GM19397 (cell line): ENCODE measurements at regions not wholly inside any gene's neighbourhood (a gene's known extent, or its start where the extent isn't known, plus 50 kb on each side); places are given as distances from the start of the nearest gene placed in this dataset.
A peak's percentile ranks its signal among the peaks of the same experiment; 100 is the strongest.
"Not testable (repeated sequence)": the region's sequence is repeated elsewhere in the genome, so short reads cannot be mapped to it uniquely, and the experiment has no call there.

ENCODE experiments used
- ATAC-seq: cut with Tn5 transposase; IDR thresholded peaks from one replicate; pipeline ENCODE4 v1.9.1; 2021; ENCODE audit warnings: mild to moderate bottlenecking, moderate library complexity; ENCODE audit not compliant: unreplicated experiment

- ATAC-seq = no peak
Observed at GRCh38 chr3:40923651-40924050, 275.7 kb upstream of the CTNNB1 start.

DNA sequence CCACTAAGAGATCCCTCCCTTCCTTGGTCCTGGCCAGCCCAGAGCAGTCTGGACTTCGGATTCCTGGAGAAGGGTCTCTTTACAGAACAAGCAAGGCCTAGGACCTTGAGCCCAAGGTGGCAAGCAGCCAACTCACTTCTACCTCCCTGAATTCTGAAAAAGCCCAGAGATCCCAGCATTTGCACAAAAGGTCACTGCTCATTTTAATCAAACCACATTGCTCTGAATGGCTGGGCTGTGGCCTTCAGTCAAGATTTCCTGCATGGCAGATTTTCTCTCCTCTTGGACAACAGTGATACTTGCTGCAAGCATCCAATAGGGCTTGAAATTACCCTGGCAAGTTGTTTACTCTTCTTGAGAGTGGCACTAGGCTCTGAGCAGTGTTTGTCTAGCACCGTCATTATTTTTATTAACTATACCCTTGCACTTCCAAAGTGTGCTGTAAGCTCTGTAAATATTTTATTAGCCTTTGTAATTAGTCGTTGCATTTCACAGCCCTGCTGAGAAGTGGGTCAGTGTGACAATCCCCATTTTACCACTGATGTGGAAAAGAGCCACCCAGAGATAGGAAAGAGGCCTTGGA, 274.7 kb upstream of the CTNNB1 start:
- ATAC-seq = no peak

GRCh38 chr3:40925231-40925630, 274.1 kb upstream of the CTNNB1 start:
- ATAC-seq = no peak

DNA sequence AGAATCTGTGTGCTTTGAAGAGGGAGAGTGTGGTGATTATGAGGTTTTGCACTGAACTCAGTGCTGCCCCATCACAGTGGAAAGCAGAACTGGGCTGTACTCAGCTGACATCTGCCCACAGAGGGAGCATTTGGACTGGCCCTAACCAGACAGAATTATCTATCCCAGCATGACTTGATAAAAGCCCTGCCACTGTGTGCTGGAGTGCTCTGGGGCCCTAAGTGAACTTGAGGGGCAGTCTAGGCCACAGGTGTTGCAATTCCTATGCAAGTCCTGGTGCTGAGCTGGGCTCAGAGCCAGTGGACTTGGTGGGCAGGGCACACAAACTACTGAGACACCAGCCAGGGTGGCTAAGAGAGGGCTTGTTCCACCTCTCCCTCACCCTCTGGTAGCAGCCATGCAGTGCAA, 269.2 kb upstream of the CTNNB1 start:
- ATAC-seq = no peak

- ATAC-seq = no peak
Observed at GRCh38 chr3:40930756-40931155, 268.5 kb upstream of the CTNNB1 start.

GRCh38 chr3:40938591-40938990, 260.7 kb upstream of the CTNNB1 start:
- ATAC-seq = no peak

GRCh38 chr3:40939030-40939740, 260.1 kb upstream of the CTNNB1 start:
- no peak for ATAC-seq

- ATAC-seq = no peak
Observed at GRCh38 chr3:40939741-40940130, 259.6 kb upstream of the CTNNB1 start.

- ATAC-seq = no peak
Observed at GRCh38 chr3:40940651-40941050, 258.7 kb upstream of the CTNNB1 start.

DNA sequence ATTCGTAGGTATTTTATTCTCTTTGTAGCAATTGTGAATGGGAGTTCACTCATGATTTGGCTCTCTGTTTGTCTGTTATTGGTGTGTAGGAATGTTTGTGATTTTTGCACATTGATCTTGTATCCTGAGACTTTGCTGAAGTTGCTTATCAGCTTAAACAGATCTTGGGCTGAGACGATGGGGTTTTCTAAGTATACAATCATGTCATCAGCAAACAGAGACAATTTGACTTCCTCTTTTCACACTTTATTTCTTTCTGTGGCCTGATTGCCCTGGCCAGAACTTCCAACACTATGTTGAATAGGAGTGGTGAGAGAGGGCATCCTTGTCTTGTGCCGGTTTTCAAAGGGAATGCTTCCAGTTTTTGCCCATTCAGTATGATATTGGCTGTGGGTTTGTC, 252.3 kb upstream of the CTNNB1 start:
- not testable (repeated sequence) for ATAC-seq

DNA sequence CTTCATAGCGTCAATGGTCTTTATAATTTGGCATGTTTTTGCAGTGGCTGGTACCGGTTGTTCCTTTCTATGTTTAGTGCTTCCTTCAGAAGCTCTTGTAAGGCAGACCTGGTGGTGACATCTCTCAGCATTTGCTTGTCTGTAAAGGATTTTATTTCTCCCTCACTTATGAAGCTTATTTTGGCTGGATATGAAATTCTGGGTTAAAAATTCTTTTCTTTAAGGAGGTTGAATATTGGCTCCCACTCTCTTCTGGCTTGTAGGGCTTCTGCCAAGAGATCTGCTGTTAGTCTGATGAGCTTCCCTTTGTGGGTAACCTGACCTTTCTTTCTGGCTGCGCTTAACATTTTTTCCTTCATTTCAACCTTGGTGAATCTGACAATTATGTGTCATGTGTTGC, 250.0 kb upstream of the CTNNB1 start:
- not testable (repeated sequence) for ATAC-seq

- ATAC-seq = no peak
Observed at GRCh38 chr3:40951636-40952035, 247.7 kb upstream of the CTNNB1 start.

GRCh38 chr3:40961104-40961857, 238.0 kb upstream of the CTNNB1 start:
- no peak for ATAC-seq

DNA sequence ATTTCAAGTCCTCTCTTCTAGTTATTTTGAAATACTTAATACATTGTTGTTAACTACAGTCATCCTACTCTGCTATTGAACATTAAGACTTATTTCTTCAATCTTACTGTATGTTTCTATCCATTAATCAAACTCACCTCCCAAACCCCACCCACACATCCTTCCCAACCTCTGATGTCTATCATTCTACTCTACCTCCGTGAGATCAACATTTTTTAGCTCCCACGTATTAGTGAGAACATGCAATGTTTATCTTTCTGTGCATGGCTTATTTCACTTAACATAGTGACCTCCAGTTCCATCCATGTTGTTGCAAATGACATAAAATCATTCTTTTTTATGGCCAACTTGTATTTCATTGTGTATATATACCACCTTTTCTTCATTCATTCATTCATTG, 236.6 kb upstream of the CTNNB1 start:
- no peak for ATAC-seq

GRCh38 chr3:40968666-40969065, 230.6 kb upstream of the CTNNB1 start:
- no peak for ATAC-seq

GRCh38 chr3:40969341-40969740, 230.0 kb upstream of the CTNNB1 start:
- ATAC-seq = no peak

DNA sequence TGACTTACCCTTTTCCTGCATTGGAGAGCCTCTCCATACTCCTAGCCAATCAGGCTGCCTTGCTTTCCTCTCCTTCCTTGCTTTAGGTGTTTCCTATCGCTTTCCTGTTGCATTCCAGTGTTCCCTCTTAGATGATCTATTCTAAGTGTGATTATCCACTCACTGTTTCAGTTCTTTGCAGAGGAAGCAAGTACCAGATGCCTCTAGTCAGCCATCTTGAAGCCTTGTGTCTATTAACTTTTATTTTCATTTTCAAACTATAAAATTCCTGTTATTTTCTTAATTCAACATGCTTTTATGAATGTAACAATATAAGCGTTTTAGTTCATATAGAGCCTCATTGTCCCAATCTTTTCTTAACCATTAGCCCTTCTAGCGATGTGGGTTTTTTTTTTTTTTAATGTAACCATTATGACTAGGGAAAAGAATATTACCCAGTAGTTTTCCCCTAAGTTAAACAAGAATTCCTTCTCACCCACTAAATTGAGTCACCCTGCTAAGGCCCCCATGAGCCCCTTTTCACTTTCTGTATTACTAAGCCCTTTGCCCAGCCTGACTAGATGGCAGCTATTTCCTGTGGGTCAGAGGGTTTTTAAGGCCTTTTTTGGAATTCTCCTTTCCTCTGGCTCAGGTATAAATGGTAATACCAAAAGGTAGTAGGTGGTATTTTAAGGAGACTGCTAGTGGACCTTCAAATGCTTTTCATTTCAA, 229.4 kb upstream of the CTNNB1 start:
- ATAC-seq = no peak

DNA sequence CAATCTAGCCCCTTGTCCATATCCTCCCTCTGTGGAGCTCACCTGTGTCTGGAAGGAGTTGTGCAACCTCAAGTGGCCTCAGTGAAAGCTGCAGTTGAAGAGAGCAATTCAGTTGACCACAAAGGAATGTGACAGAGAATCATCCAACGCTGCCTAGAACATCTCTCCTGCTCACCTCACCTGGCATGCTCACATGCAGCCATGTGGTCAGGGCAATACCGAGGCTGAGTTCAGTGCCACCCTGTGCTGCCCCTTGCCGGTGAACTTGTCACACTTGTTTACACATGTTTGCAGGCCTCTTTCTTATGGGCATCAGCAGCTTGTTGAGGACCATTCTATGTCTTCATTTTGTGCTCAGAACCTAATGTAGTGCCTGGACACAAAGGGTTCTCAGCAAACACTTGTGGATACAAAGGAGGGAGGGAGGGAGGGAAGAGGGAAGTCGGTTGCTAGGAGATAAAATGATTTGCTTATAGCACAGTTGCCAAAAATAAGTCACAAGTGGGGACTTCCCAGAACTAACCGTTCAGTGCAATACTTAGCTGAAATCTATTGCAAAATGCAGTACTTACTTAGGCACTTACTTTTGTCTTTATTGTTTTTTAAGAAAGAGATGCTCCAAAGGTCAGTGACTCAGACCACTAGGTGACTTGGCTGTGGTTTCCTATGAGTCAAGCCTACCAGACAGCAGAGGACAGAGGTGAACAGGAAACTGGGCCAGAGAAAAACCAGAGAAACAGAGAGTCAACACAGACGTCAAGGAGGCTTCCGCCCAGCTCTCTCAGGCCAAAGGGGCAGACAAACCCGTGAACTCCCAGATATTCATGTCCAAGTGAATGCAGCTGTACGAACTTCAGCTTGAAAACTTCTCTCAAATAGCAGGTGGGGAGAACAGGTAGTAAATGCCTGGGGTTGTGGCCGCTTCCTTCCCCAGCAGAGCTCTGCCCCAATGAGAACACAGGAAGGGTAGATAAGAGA, 227.8 kb upstream of the CTNNB1 start:
- ATAC-seq = peak; percentile 94

- ATAC-seq = no peak
Observed at GRCh38 chr3:40972350-40972749, 227.0 kb upstream of the CTNNB1 start.

GRCh38 chr3:40973141-40973540, 226.2 kb upstream of the CTNNB1 start:
- ATAC-seq = no peak
